Heart left ventricle (tissue), 13 donors: ENCODE measurements at regions not wholly inside any gene's neighbourhood (a gene's known extent, or its start where the extent isn't known, plus 50 kb on each side); places are given as distances from the start of the nearest gene placed in this dataset.

Experiments
- POLR2A ChIP-seq, 2 donors: fragments of 450-650 bp; IDR thresholded peaks; one replicate each; pipeline ENCODE4 v1.6.1; 2017; ENCODE audit warnings: antibody characterized with exemption in 2 of 2, mild to moderate bottlenecking in 2 of 2, moderate library complexity in 2 of 2
- TF ChIP-seq, protein P1 (sequence below), 12 donors: fragments of 200-600 bp; sonication (generic) in 4 of 12; IDR thresholded peaks; one replicate each; pipeline versions ENCODE4 v1.5.0 to v1.8.0; 2018 to 2022; ENCODE audit warnings: antibody characterized with exemption in 12 of 12, mild to moderate bottlenecking in 5 of 12
- donor health status: ischemic (EF 13 %, LVEDD 7.1; RV severe dilation, severe dysfunction).
- donor health status: DM: no; HTN: yes; CAD: no.
- donor health status: DM: no; HTN: no; CAD: no.
- donor health status: ischemic (EF 25% LVEDD 6.9; RV normal size, moderate dysfunction).
- donor health status: ischemic (EF 25% LVEDD 5.7; RV mildly dilated, moderate dysfunction).
- donor health status: ischemic (EF 35%, LVEDD 5.7; RV mildly dilated, moderate dysfunction).
- donor health status: nonischemic (EF 11% LVEDD 7.7; RV severe dilation, severe dysfunction).
- donor health status: DM: yes; HTN: yes; CAD: no.
- donor health status: PGD.
- donor health status: ischemic (EF 29% LVEDD 5.4; RV normal size, mild dysfunction).
- donor health status: nonischemic (EF 23%, LVEDD 6.1; RV moderate dilation, normal function).

DNA sequence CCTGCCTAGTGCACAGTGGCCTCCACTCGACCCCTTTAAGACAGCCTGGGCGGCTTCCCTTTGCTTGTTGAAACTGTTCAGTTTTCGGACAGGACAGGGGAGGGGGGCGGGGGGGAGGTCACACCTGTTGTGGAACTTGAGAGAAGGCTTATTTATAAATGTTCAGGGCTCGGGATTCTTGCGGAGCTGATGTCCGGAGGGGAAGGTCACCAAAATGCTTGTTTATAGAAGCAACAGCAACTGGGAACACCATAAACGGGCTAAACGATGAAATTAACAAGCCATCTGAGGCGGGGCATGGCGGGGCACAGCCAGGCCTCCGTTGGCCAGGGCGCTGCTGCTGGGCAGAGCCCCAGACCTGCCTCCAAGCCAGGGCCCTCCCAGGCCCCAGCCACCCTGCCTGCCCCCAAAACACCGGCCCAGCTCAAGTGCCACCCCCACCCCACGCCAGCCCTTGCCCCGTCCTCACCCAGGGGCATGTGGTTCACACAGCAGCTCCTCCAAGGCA is 59.8 kb upstream of the CASZ1 start:
- TF ChIP-seq, protein P1, sequence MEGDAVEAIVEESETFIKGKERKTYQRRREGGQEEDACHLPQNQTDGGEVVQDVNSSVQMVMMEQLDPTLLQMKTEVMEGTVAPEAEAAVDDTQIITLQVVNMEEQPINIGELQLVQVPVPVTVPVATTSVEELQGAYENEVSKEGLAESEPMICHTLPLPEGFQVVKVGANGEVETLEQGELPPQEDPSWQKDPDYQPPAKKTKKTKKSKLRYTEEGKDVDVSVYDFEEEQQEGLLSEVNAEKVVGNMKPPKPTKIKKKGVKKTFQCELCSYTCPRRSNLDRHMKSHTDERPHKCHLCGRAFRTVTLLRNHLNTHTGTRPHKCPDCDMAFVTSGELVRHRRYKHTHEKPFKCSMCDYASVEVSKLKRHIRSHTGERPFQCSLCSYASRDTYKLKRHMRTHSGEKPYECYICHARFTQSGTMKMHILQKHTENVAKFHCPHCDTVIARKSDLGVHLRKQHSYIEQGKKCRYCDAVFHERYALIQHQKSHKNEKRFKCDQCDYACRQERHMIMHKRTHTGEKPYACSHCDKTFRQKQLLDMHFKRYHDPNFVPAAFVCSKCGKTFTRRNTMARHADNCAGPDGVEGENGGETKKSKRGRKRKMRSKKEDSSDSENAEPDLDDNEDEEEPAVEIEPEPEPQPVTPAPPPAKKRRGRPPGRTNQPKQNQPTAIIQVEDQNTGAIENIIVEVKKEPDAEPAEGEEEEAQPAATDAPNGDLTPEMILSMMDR (IDR thresholded peaks at IDR 0.05), result no peak
- TF ChIP-seq POLR2A (IDR thresholded peaks at IDR 0.05), result no peak
